H9 (cell line): ENCODE measurements at regions not wholly inside any gene's neighbourhood (a gene's known extent, or its start where the extent isn't known, plus 50 kb on each side); places are given as distances from the start of the nearest gene placed in this dataset.

Source experiments
- DNase-seq: peaks from one replicate; pipeline ENCODE4 v3.0.0-alpha.2; 2017
- H2AFZ ChIP-seq: one replicate; pipeline ENCODE4 v1.6.1; 2013; ENCODE audit warnings: mild to moderate bottlenecking, low read length, control low read depth, moderate library complexity
- H2AK5ac ChIP-seq: 2 replicates; pipeline ENCODE4 v1.6.1; 2013; ENCODE audit warnings: low read length, control low read depth, mixed read lengths; ENCODE audit not compliant: insufficient read length
- H2BK120ac ChIP-seq: one replicate; pipeline ENCODE4 v1.6.1; 2013; ENCODE audit warnings: low read depth, mild to moderate bottlenecking, low read length, control low read depth, inconsistent platforms; ENCODE audit not compliant: poor library complexity, severe bottlenecking
- H2BK12ac ChIP-seq: 2 replicates; pipeline ENCODE4 v1.6.1; 2013; ENCODE audit warnings: low read length, control low read depth, mixed read lengths, low read depth; ENCODE audit not compliant: insufficient read length
- H2BK15ac ChIP-seq: 2 replicates; pipeline ENCODE4 v1.6.1; 2013; ENCODE audit warnings: low read depth, low read length, control low read depth
- H2BK20ac ChIP-seq: one replicate; pipeline ENCODE4 v1.6.1; 2013; ENCODE audit warnings: low read depth, mild to moderate bottlenecking, low read length, control low read depth, inconsistent platforms; ENCODE audit not compliant: poor library complexity, severe bottlenecking
- H2BK5ac ChIP-seq: 2 replicates; pipeline ENCODE4 v1.6.1; 2013; ENCODE audit warnings: low read length, control low read depth, mixed read lengths; ENCODE audit not compliant: insufficient read length
- H3K14ac ChIP-seq: 2 replicates; pipeline ENCODE4 v1.6.1; 2013; ENCODE audit warnings: low read length, control low read depth; ENCODE audit not compliant: insufficient read depth
- H3K18ac ChIP-seq: 2 replicates; pipeline ENCODE4 v1.6.1; 2013; ENCODE audit warnings: low read depth, mild to moderate bottlenecking, mixed read lengths, low read length, control low read depth; ENCODE audit not compliant: insufficient read length
- H3K23ac ChIP-seq: 2 replicates; pipeline ENCODE4 v1.6.1; 2013; ENCODE audit warnings: low read length, control low read depth, mixed read lengths, low read depth; ENCODE audit not compliant: insufficient read length
- H3K23me2 ChIP-seq: 2 replicates; pipeline ENCODE4 v1.6.1; 2013; ENCODE audit warnings: low read depth, mild to moderate bottlenecking, mixed read lengths, low read length, control low read depth; ENCODE audit not compliant: insufficient read length, poor library complexity, severe bottlenecking
- H3K27ac ChIP-seq: 2 replicates; pipeline ENCODE4 v1.5.1; 2013; ENCODE audit warnings: low read length, control low read depth, mixed read lengths, low read depth; ENCODE audit not compliant: insufficient read length
- H3K27me3 ChIP-seq: 2 replicates; pipeline ENCODE4 v1.6.1; 2013; ENCODE audit warnings: low read length, control low read depth, inconsistent platforms; ENCODE audit not compliant: insufficient read depth
- H3K4ac ChIP-seq: 2 replicates; pipeline ENCODE4 v1.6.1; 2013; ENCODE audit warnings: low read depth, mild to moderate bottlenecking, control low read depth, inconsistent platforms, low read length, moderate library complexity
- H3K4me1 ChIP-seq: 2 replicates; pipeline ENCODE4 v1.6.1; 2013; ENCODE audit warnings: low read length, control low read depth, inconsistent platforms; ENCODE audit not compliant: insufficient read depth
- H3K4me2 ChIP-seq: 2 replicates; pipeline ENCODE4 v1.6.1; 2013; ENCODE audit warnings: low read length, control low read depth, mixed read lengths; ENCODE audit not compliant: insufficient read length, insufficient read depth
- H3K56ac ChIP-seq: 2 replicates; pipeline ENCODE4 v1.6.1; 2013; ENCODE audit warnings: low read depth, mild to moderate bottlenecking, mixed read lengths, low read length, control low read depth; ENCODE audit not compliant: insufficient read length
- H3K79me1 ChIP-seq: 2 replicates; pipeline ENCODE4 v1.6.1; 2013; ENCODE audit warnings: low read depth, mild to moderate bottlenecking, moderate library complexity, low read length, control low read depth, inconsistent platforms; ENCODE audit not compliant: insufficient read depth, poor library complexity, severe bottlenecking
- H3K79me2 ChIP-seq: 2 replicates; pipeline ENCODE4 v1.6.1; 2013; ENCODE audit warnings: low read length, control low read depth, inconsistent platforms; ENCODE audit not compliant: insufficient read depth
- H3K9ac ChIP-seq: 2 replicates; pipeline ENCODE4 v1.6.1; 2013; ENCODE audit warnings: low read length, control low read depth, mixed read lengths; ENCODE audit not compliant: insufficient read length; ENCODE audit errors: extremely low read depth
- H3K9me3 ChIP-seq: one replicate; pipeline ENCODE4 v1.6.1; 2013; ENCODE audit warnings: low read depth, low read length, inconsistent platforms; ENCODE audit not compliant: control insufficient read depth
- H3T11ph ChIP-seq: one replicate; pipeline ENCODE4 v1.6.1; 2013; ENCODE audit warnings: mild to moderate bottlenecking, low read length, control low read depth, inconsistent platforms
- H4K20me1 ChIP-seq: one replicate; pipeline ENCODE4 v1.6.1; 2013; ENCODE audit not compliant: control insufficient read depth, insufficient read length, insufficient read depth
- H4K5ac ChIP-seq: 2 replicates; pipeline ENCODE4 v1.6.1; 2013; ENCODE audit warnings: low read depth, mild to moderate bottlenecking, mixed read lengths, low read length, control low read depth; ENCODE audit not compliant: insufficient read length
- H4K8ac ChIP-seq: replicated peaks from 2 replicates; pipeline ENCODE4 v1.6.1; 2013; ENCODE audit warnings: low read length, control low read depth, mixed read lengths, low read depth; ENCODE audit not compliant: insufficient read length
- H4K91ac ChIP-seq: 2 replicates; pipeline ENCODE4 v1.6.1; 2013; ENCODE audit warnings: low read depth, mild to moderate bottlenecking, moderate library complexity, mixed read lengths, low read length, control low read depth; ENCODE audit not compliant: insufficient read length
- H3K27ac Mint-ChIP-seq, 3 experiments: 2 replicates in 2 of 3; 3 replicates in 1 of 3; pipeline ENCODE4 v1.8.0; 2020 to 2021; ENCODE audit warnings: mixed read lengths in 3 of 3, mild to moderate bottlenecking in 1 of 3, moderate library complexity in 1 of 3
- H3K27me3 Mint-ChIP-seq: 2 replicates; pipeline ENCODE4 v1.8.0; 2021; ENCODE audit warnings: low read depth, mild to moderate bottlenecking, moderate library complexity, mixed read lengths
- H3K36me3 Mint-ChIP-seq, 3 experiments: 2 replicates in 2 of 3; 3 replicates in 1 of 3; pipeline ENCODE4 v1.8.0; 2020 to 2021; ENCODE audit warnings: low read depth in 3 of 3, mixed read lengths in 3 of 3; ENCODE audit not compliant: insufficient read depth in 1 of 3
- H3K4me1 Mint-ChIP-seq, 2 experiments: 2 replicates each; pipeline ENCODE4 v1.8.0; 2020; ENCODE audit warnings: mixed read lengths in 2 of 2
- H3K4me3 Mint-ChIP-seq, 2 experiments: 2 replicates in 1 of 2; 3 replicates in 1 of 2; pipeline ENCODE4 v1.8.0; 2020 to 2021; ENCODE audit warnings: mild to moderate bottlenecking in 2 of 2, mixed read lengths in 2 of 2, moderate library complexity in 1 of 2
- H3K9me3 Mint-ChIP-seq, 2 experiments: 2 replicates in 1 of 2; 3 replicates in 1 of 2; pipeline ENCODE4 v1.8.0; 2020; ENCODE audit warnings: mild to moderate bottlenecking in 2 of 2, mixed read lengths in 2 of 2, moderate library complexity in 1 of 2
- whole genome bisulfite sequencing: extraction: QIAGEN DNeasy Blood & Tissue Kit; methylation state at CpG from one replicate; pipeline ENCODE4 v1.1.7; 2013; ENCODE audit warnings: missing lambda C conversion rate, low lambda C conversion rate, mixed read lengths; ENCODE audit not compliant: insufficient read length; ENCODE audit errors: extremely low coverage; 5-methylcytosine and 5-hydroxymethylcytosine counted together
- TF ChIP-seq, protein P1 (sequence below): fragments of 200-600 bp; sonication (generic); conservative IDR thresholded peaks from 3 replicates; pipeline ENCODE4 v1.8.0; 2021; ENCODE audit warnings: antibody characterized with exemption, mild to moderate bottlenecking

GRCh38 chr4:181659202-181659601 lies 584.0 kb upstream of the TENM3 start:
- no peak overlapping the region for H3K4ac ChIP-seq
- no peaks in the 10 kb centered on the region for H3K27me3 ChIP-seq
- no peaks in the 10 kb centered on the region for H3K79me2 ChIP-seq
- H3K4me3 Mint-ChIP-seq = no peak overlapping the region
- no peak overlapping the region for H3K23ac ChIP-seq
- H3K79me1 ChIP-seq = no peaks in the 10 kb centered on the region
- no peaks in the 10 kb centered on the region for H3K36me3 Mint-ChIP-seq
- H3K27ac ChIP-seq = no peak overlapping the region
- no peak overlapping the region for H2AFZ ChIP-seq
- no peak overlapping the region for H3T11ph ChIP-seq
- H3K27ac Mint-ChIP-seq = no peak overlapping the region
- H2BK15ac ChIP-seq = no peak overlapping the region
- H4K91ac ChIP-seq = no peak overlapping the region
- H4K20me1 ChIP-seq = no peaks in the 10 kb centered on the region
- H3K14ac ChIP-seq = no peak overlapping the region
- H3K9me3 Mint-ChIP-seq = no peaks in the 10 kb centered on the region
- no peak overlapping the region for H3K56ac ChIP-seq
- H4K8ac ChIP-seq = no peak overlapping the region
- H3K4me2 ChIP-seq = no peak overlapping the region
- DNase-seq = no peak
- no peaks in the 10 kb centered on the region for H3K23me2 ChIP-seq
- no peaks in the 10 kb centered on the region for H3K4me1 ChIP-seq
- no CpG with 5 or more reads among the region's 3 CpGs for WGBS
- H3K9ac ChIP-seq = no peak overlapping the region
- H2BK120ac ChIP-seq = no peak overlapping the region
- H3K9me3 ChIP-seq = no peaks in the 10 kb centered on the region
- no peak overlapping the region for H3K18ac ChIP-seq
- TF ChIP-seq, protein P1, sequence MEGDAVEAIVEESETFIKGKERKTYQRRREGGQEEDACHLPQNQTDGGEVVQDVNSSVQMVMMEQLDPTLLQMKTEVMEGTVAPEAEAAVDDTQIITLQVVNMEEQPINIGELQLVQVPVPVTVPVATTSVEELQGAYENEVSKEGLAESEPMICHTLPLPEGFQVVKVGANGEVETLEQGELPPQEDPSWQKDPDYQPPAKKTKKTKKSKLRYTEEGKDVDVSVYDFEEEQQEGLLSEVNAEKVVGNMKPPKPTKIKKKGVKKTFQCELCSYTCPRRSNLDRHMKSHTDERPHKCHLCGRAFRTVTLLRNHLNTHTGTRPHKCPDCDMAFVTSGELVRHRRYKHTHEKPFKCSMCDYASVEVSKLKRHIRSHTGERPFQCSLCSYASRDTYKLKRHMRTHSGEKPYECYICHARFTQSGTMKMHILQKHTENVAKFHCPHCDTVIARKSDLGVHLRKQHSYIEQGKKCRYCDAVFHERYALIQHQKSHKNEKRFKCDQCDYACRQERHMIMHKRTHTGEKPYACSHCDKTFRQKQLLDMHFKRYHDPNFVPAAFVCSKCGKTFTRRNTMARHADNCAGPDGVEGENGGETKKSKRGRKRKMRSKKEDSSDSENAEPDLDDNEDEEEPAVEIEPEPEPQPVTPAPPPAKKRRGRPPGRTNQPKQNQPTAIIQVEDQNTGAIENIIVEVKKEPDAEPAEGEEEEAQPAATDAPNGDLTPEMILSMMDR = no peak
- no peaks in the 10 kb centered on the region; the same call in 1 of the 2 replicates for H3K27me3 Mint-ChIP-seq
- no peak overlapping the region for H2BK12ac ChIP-seq
- H2AK5ac ChIP-seq = no peak overlapping the region
- H2BK5ac ChIP-seq = no peak overlapping the region
- no peak overlapping the region for H4K5ac ChIP-seq
- peaks cover 0 to 4% of the 10 kb centered on the region in 2 experiments; a peak in 2 of 4 replicates for H3K4me1 Mint-ChIP-seq
- no peak overlapping the region for H2BK20ac ChIP-seq
